SU-DHL-6 (cell line): ENCODE measurements at regions not wholly inside any gene's neighbourhood (a gene's known extent, or its start where the extent isn't known, plus 50 kb on each side); places are given as distances from the start of the nearest gene placed in this dataset.
"Not testable (repeated sequence)": the region's sequence is repeated elsewhere in the genome, so short reads cannot be mapped to it uniquely, and the experiment has no call there.

ENCODE experiments used
- H2AFZ ChIP-seq: fragments of 200-600 bp; sonication (generic); 2 replicates; pipeline ENCODE4 v1.6.1; 2014; ENCODE audit warnings: low read depth, mild to moderate bottlenecking, moderate library complexity, mixed read lengths, antibody characterized with exemption, low read length; ENCODE audit not compliant: severe bottlenecking
- H3F3A ChIP-seq: fragments of 200-600 bp; shearing (Covaris generic); 2 replicates; pipeline ENCODE4 v1.6.0; 2016; ENCODE audit warnings: antibody characterized with exemption, mild to moderate bottlenecking; ENCODE audit not compliant: insufficient read depth
- H3K27ac ChIP-seq: fragments of 200-600 bp; sonication (generic); 2 replicates; pipeline ENCODE4 v1.5.1; 2016; ENCODE audit warnings: low read depth, mild to moderate bottlenecking, low read length, moderate library complexity, mixed read lengths
- H3K27me3 ChIP-seq: fragments of 200-600 bp; sonication (generic), shearing (Covaris generic); 2 replicates; pipeline ENCODE4 v1.6.0; 2014; ENCODE audit warnings: mild to moderate bottlenecking, low read length
- H3K36me3 ChIP-seq: fragments of 200-600 bp; sonication (generic); 2 replicates; pipeline ENCODE4 v1.6.1; 2014; ENCODE audit warnings: mild to moderate bottlenecking, low read length, mixed read lengths
- H3K4me2 ChIP-seq: fragments of 300-600, 200-600 bp; shearing (Covaris generic), sonication (generic); 2 replicates; pipeline ENCODE4 v1.6.0; 2014; ENCODE audit warnings: low read length, low read depth, mild to moderate bottlenecking; ENCODE audit not compliant: poor library complexity, severe bottlenecking
- H3K4me3 ChIP-seq: fragments of 200-600 bp; sonication (generic); 2 replicates; pipeline ENCODE4 v1.5.1; 2014; ENCODE audit warnings: antibody characterized with exemption, low read length, mild to moderate bottlenecking, mixed read lengths; ENCODE audit not compliant: insufficient read depth, poor library complexity, severe bottlenecking
- H3K79me2 ChIP-seq: fragments of 200-600 bp; sonication (generic); 2 replicates; pipeline ENCODE4 v1.6.1; 2014; ENCODE audit warnings: mild to moderate bottlenecking, low read length, moderate library complexity; ENCODE audit not compliant: insufficient read depth
- H3K9ac ChIP-seq: fragments of 200-600 bp; sonication (generic); 2 replicates; pipeline ENCODE4 v1.7.0; 2014; ENCODE audit warnings: mild to moderate bottlenecking, low read length
- H3K9me2 ChIP-seq: fragments of 200-600 bp; sonication (generic); replicated peaks from 2 replicates; pipeline ENCODE4 v1.6.1; 2014; ENCODE audit warnings: low read length; ENCODE audit not compliant: insufficient read depth
- H3K9me3 ChIP-seq: fragments of 200-600 bp; sonication (generic); 2 replicates; pipeline ENCODE4 v1.6.1; 2014; ENCODE audit warnings: low read length, mixed read lengths; ENCODE audit not compliant: insufficient read depth
- H4K20me1 ChIP-seq: fragments of 200-600 bp; sonication (generic); 2 replicates; pipeline ENCODE4 v1.6.1; 2014; ENCODE audit warnings: low read depth, mild to moderate bottlenecking, antibody characterized with exemption, low read length, moderate library complexity, mixed read lengths
- CTCF ChIP-seq: fragments of 200-600 bp; sonication (generic); IDR thresholded peaks from one replicate; pipeline ENCODE4 v1.5.1; 2017; ENCODE audit warnings: antibody characterized with exemption, mild to moderate bottlenecking, low read length, moderate library complexity; ENCODE audit not compliant: insufficient read depth, poor library complexity, severe bottlenecking
- EZH2phosphoT487 ChIP-seq: fragments of 200-600 bp; sonication (generic), shearing (Covaris generic); conservative IDR thresholded peaks from 2 replicates; pipeline ENCODE4 v1.6.1; 2018; ENCODE audit warnings: mild to moderate bottlenecking, antibody characterized with exemption, low read length, moderate library complexity, mixed read lengths

- Histone ChIP-seq H3K9me3 (no peaks in the 10 kb centered on the region), H4K20me1 (no peaks in the 10 kb centered on the region), H3K9ac (no peak overlapping the region), H3K79me2 (no peaks in the 10 kb centered on the region), H3K27me3 (no peaks in the 10 kb centered on the region), H3K9me2 (no peaks in the 10 kb centered on the region), H3K4me3 (no peak overlapping the region), H2AFZ (no peak overlapping the region), H3K4me2 (no peak overlapping the region), H3F3A (no peaks in the 10 kb centered on the region), H3K27ac (no peak overlapping the region), H3K36me3 (no peaks in the 10 kb centered on the region)
- no peak for TF ChIP-seq EZH2phosphoT487
- TF ChIP-seq CTCF = no peak
Observed at GRCh38 chr2:172313715-172314341, 113.6 kb upstream of the ITGA6 start.

- not testable (repeated sequence) for H3K9me3 ChIP-seq, H3F3A ChIP-seq
Observed at GRCh38 chr2:172315070-172315469, 112.3 kb upstream of the ITGA6 start.

GRCh38 chr2:172322049-172322448 is 105.3 kb upstream of the ITGA6 start:
- no peak overlapping the region for H2AFZ ChIP-seq
- no peak overlapping the region for H3K9ac ChIP-seq
- H3K27me3 ChIP-seq = no peaks in the 10 kb centered on the region
- no peak overlapping the region for H3K4me3 ChIP-seq
- H3K27ac ChIP-seq = no peak overlapping the region
- no peaks in the 10 kb centered on the region for H4K20me1 ChIP-seq
- no peaks in the 10 kb centered on the region for H3K79me2 ChIP-seq
- H3K9me3 ChIP-seq = no peaks in the 10 kb centered on the region
- no peaks in the 10 kb centered on the region for H3K36me3 ChIP-seq
- no peaks in the 10 kb centered on the region for H3F3A ChIP-seq
- TF ChIP-seq CTCF = no peak
- TF ChIP-seq EZH2phosphoT487 = no peak
- H3K9me2 ChIP-seq = no peaks in the 10 kb centered on the region
- no peak overlapping the region for H3K4me2 ChIP-seq

More at GRCh38 chr2:172315070-172315469, 112.3 kb upstream of the ITGA6 start:
- H3K36me3 ChIP-seq, H4K20me1 ChIP-seq, H3K4me3 ChIP-seq, H3K4me2 ChIP-seq, H3K27me3 ChIP-seq, H3K9ac ChIP-seq, H2AFZ ChIP-seq, H3K79me2 ChIP-seq, H3K27ac ChIP-seq, H3K9me2 ChIP-seq: not testable (repeated sequence)

GRCh38 chr2:172323256-172323655 is 104.1 kb upstream of the ITGA6 start:
- no peak overlapping the region for H3K9ac ChIP-seq

More at GRCh38 chr2:172323256-172323655, 104.1 kb upstream of the ITGA6 start:
- Histone ChIP-seq H3K4me2 (no peak overlapping the region), H3K36me3 (no peaks in the 10 kb centered on the region), H3K4me3 (no peak overlapping the region), H3K79me2 (no peaks in the 10 kb centered on the region), H3K9me2 (no peaks in the 10 kb centered on the region), H3K27me3 (no peaks in the 10 kb centered on the region), H3F3A (no peaks in the 10 kb centered on the region), H2AFZ (no peak overlapping the region), H3K9me3 (no peaks in the 10 kb centered on the region), H3K27ac (no peak overlapping the region), H4K20me1 (no peaks in the 10 kb centered on the region)
- no peak for TF ChIP-seq CTCF
- TF ChIP-seq EZH2phosphoT487 = no peak
